ENCODE measurements at regions not wholly inside any gene's neighbourhood (a gene's known extent, or its start where the extent isn't known, plus 50 kb on each side); places are given as distances from the start of the nearest gene placed in this dataset.

DNA sequence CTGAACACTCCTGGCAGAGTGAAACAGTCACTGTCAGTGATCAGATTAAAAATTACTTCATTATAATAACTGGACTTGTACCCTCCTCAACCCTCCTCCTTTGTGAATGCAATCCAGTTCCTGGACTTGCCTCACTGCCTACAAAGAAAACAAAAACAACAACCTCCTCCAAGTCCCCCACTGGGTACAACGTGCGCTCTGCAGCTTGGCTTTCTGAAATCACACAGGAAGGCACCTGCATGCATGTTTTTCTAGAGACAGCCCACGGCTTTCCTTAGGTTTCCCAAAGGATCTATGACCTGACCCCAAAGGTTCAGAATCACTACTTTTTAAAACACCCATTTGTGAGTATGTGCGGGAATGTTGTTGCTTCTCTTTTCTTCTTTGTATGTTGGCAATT, 61.4 kb upstream of the TUBA3E start (continued):
- TF ChIP-seq, protein P1, sequence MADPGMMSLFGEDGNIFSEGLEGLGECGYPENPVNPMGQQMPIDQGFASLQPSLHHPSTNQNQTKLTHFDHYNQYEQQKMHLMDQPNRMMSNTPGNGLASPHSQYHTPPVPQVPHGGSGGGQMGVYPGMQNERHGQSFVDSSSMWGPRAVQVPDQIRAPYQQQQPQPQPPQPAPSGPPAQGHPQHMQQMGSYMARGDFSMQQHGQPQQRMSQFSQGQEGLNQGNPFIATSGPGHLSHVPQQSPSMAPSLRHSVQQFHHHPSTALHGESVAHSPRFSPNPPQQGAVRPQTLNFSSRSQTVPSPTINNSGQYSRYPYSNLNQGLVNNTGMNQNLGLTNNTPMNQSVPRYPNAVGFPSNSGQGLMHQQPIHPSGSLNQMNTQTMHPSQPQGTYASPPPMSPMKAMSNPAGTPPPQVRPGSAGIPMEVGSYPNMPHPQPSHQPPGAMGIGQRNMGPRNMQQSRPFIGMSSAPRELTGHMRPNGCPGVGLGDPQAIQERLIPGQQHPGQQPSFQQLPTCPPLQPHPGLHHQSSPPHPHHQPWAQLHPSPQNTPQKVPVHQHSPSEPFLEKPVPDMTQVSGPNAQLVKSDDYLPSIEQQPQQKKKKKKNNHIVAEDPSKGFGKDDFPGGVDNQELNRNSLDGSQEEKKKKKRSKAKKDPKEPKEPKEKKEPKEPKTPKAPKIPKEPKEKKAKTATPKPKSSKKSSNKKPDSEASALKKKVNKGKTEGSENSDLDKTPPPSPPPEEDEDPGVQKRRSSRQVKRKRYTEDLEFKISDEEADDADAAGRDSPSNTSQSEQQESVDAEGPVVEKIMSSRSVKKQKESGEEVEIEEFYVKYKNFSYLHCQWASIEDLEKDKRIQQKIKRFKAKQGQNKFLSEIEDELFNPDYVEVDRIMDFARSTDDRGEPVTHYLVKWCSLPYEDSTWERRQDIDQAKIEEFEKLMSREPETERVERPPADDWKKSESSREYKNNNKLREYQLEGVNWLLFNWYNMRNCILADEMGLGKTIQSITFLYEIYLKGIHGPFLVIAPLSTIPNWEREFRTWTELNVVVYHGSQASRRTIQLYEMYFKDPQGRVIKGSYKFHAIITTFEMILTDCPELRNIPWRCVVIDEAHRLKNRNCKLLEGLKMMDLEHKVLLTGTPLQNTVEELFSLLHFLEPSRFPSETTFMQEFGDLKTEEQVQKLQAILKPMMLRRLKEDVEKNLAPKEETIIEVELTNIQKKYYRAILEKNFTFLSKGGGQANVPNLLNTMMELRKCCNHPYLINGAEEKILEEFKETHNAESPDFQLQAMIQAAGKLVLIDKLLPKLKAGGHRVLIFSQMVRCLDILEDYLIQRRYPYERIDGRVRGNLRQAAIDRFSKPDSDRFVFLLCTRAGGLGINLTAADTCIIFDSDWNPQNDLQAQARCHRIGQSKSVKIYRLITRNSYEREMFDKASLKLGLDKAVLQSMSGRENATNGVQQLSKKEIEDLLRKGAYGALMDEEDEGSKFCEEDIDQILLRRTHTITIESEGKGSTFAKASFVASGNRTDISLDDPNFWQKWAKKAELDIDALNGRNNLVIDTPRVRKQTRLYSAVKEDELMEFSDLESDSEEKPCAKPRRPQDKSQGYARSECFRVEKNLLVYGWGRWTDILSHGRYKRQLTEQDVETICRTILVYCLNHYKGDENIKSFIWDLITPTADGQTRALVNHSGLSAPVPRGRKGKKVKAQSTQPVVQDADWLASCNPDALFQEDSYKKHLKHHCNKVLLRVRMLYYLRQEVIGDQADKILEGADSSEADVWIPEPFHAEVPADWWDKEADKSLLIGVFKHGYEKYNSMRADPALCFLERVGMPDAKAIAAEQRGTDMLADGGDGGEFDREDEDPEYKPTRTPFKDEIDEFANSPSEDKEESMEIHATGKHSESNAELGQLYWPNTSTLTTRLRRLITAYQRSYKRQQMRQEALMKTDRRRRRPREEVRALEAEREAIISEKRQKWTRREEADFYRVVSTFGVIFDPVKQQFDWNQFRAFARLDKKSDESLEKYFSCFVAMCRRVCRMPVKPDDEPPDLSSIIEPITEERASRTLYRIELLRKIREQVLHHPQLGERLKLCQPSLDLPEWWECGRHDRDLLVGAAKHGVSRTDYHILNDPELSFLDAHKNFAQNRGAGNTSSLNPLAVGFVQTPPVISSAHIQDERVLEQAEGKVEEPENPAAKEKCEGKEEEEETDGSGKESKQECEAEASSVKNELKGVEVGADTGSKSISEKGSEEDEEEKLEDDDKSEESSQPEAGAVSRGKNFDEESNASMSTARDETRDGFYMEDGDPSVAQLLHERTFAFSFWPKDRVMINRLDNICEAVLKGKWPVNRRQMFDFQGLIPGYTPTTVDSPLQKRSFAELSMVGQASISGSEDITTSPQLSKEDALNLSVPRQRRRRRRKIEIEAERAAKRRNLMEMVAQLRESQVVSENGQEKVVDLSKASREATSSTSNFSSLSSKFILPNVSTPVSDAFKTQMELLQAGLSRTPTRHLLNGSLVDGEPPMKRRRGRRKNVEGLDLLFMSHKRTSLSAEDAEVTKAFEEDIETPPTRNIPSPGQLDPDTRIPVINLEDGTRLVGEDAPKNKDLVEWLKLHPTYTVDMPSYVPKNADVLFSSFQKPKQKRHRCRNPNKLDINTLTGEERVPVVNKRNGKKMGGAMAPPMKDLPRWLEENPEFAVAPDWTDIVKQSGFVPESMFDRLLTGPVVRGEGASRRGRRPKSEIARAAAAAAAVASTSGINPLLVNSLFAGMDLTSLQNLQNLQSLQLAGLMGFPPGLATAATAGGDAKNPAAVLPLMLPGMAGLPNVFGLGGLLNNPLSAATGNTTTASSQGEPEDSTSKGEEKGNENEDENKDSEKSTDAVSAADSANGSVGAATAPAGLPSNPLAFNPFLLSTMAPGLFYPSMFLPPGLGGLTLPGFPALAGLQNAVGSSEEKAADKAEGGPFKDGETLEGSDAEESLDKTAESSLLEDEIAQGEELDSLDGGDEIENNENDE (IDR thresholded peaks at IDR 0.05; ENCODE audit: insufficient replicate concordance, low read length) = no peak
- TF ChIP-seq, protein P2, sequence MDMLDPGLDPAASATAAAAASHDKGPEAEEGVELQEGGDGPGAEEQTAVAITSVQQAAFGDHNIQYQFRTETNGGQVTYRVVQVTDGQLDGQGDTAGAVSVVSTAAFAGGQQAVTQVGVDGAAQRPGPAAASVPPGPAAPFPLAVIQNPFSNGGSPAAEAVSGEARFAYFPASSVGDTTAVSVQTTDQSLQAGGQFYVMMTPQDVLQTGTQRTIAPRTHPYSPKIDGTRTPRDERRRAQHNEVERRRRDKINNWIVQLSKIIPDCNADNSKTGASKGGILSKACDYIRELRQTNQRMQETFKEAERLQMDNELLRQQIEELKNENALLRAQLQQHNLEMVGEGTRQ (IDR thresholded peaks at IDR 0.05; ENCODE audit: low read length) = no peak
- no peak for TF ChIP-seq BRCA1 (IDR thresholded peaks at IDR 0.05; ENCODE audit: low read depth, low read length)

Measured in H1 (cell line).